SK-N-SH treated with all-trans-retinoic acid at 6 μM for 48 hours (cell line): ENCODE measurements at regions not wholly inside any gene's neighbourhood (a gene's known extent, or its start where the extent isn't known, plus 50 kb on each side); places are given as distances from the start of the nearest gene placed in this dataset.

Experiments used
- PPARA ChIP-seq: fragments of 250-450 bp; sonication (Bioruptor Pico); IDR thresholded peaks from 2 replicates; pipeline ENCODE4 v1.5.0; 2020; ENCODE audit warnings: mild to moderate bottlenecking, borderline replicate concordance
- RARB ChIP-seq: fragments of 250-450 bp; sonication (Bioruptor Pico); IDR thresholded peaks from 2 replicates; pipeline ENCODE4 v1.8.0; 2021; ENCODE audit warnings: mild to moderate bottlenecking, moderate library complexity
- ZC3H10 ChIP-seq: fragments of 250-450 bp; sonication (Bioruptor Pico); IDR thresholded peaks from 2 replicates; pipeline ENCODE4 v1.5.1; 2021; ENCODE audit warnings: mild to moderate bottlenecking, moderate library complexity
- ZFP3 ChIP-seq: fragments of 250-450 bp; sonication (Bioruptor Pico); IDR thresholded peaks from 2 replicates; pipeline ENCODE4 v1.5.0; 2020; ENCODE audit warnings: mild to moderate bottlenecking, moderate library complexity
- TF ChIP-seq, protein P1 (sequence below): fragments of 250-450 bp; sonication (Bioruptor Pico); IDR thresholded peaks from 2 replicates; pipeline ENCODE4 v1.8.0; 2020; ENCODE audit warnings: mild to moderate bottlenecking, moderate library complexity, borderline replicate concordance

DNA sequence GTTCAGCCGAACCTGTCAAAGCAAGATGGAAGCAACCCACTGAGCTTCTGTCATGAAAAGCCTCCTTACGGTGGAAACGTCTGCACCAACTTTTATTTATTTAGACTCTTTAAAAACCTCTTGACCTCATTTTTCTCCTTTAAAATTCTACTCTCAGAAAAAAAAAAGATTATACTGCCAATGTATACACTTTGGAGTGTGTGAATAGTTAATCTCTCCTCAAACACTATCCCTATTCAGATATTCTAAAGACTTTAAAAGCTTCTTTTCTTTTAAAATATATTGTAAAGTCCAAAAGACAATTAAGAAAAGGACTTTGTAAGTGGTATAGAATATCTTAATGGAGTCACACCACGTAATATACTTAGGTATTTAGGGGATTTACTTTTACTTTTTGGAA, 335.2 kb upstream of the SEMA3D start:
- TF ChIP-seq RARB (CRISPR knock-in tag) (no peak), ZFP3 (CRISPR knock-in tag) (no peak), ZC3H10 (CRISPR knock-in tag) (no peak), PPARA (CRISPR knock-in tag) (no peak)
- TF ChIP-seq, protein P1, sequence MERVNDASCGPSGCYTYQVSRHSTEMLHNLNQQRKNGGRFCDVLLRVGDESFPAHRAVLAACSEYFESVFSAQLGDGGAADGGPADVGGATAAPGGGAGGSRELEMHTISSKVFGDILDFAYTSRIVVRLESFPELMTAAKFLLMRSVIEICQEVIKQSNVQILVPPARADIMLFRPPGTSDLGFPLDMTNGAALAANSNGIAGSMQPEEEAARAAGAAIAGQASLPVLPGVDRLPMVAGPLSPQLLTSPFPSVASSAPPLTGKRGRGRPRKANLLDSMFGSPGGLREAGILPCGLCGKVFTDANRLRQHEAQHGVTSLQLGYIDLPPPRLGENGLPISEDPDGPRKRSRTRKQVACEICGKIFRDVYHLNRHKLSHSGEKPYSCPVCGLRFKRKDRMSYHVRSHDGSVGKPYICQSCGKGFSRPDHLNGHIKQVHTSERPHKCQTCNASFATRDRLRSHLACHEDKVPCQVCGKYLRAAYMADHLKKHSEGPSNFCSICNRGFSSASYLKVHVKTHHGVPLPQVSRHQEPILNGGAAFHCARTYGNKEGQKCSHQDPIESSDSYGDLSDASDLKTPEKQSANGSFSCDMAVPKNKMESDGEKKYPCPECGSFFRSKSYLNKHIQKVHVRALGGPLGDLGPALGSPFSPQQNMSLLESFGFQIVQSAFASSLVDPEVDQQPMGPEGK (CRISPR knock-in tag), result no peak
